Gastrocnemius medialis (tissue), 4 donors: ENCODE measurements at regions not wholly inside any gene's neighbourhood (a gene's known extent, or its start where the extent isn't known, plus 50 kb on each side); places are given as distances from the start of the nearest gene placed in this dataset.

Experiments used
- ATAC-seq, 2 donors: fragments of 150-250 bp; one replicate each; pipeline ENCODE4 v1.9.1; 2016
- DNase-seq, 2 donors: peaks; one replicate each; pipeline ENCODE4 v3.0.0-alpha.2; 2019
- H3K27ac ChIP-seq, 4 donors: fragments of 200-600 bp; sonication (generic); 1 replicate in 1 of 4; 2 replicates in 3 of 4; pipeline ENCODE4 v1.5.1; 2016 to 2018; ENCODE audit warnings: mild to moderate bottlenecking in 2 of 4, moderate library complexity in 1 of 4
- H3K27me3 ChIP-seq, 3 donors: fragments of 200-600 bp; sonication (generic) in 2 of 3; 1 replicate in 1 of 3; 2 replicates in 2 of 3; pipeline versions ENCODE4 v1.5.1 to v1.6.0; 2016 to 2019; ENCODE audit warnings: mild to moderate bottlenecking in 1 of 3, moderate library complexity in 1 of 3
- H3K36me3 ChIP-seq, 2 donors: fragments of 200-600 bp; sonication (generic) in 1 of 2; one replicate each; pipeline ENCODE4 v1.5.1; 2017 to 2018
- H3K4me1 ChIP-seq, 2 donors: fragments of 200-600 bp; sonication (generic) in 1 of 2; one replicate each; pipeline ENCODE4 v1.5.1; 2016 to 2017; ENCODE audit warnings: mild to moderate bottlenecking in 2 of 2
- H3K4me3 ChIP-seq, 4 donors: fragments of 200-600 bp; sonication (generic) in 3 of 4; 1 replicate in 1 of 4; 2 replicates in 3 of 4; pipeline ENCODE4 v1.5.1; 2016 to 2019; ENCODE audit warnings: mild to moderate bottlenecking in 2 of 4
- H3K9me3 ChIP-seq, 3 donors: fragments of 200-600 bp; sonication (generic) in 2 of 3; 1 replicate in 1 of 3; 2 replicates in 2 of 3; pipeline ENCODE4 v1.5.1; 2016 to 2019
- CTCF ChIP-seq, 5 experiments: fragments of 450-650 bp in 3 of 5; fragments of 200-600 bp in 2 of 5; sonication (generic) in 2 of 5; IDR thresholded peaks in 4 of 5; conservative IDR thresholded peaks in 1 of 5; 1 replicate in 4 of 5; 2 replicates in 1 of 5; pipeline ENCODE4 v1.5.1; 2016 to 2019; ENCODE audit warnings: antibody characterized with exemption in 5 of 5, mild to moderate bottlenecking in 3 of 5, moderate library complexity in 3 of 5
- POLR2A ChIP-seq, 2 donors: fragments of 450-650 bp; IDR thresholded peaks; one replicate each; pipeline ENCODE4 v1.6.1; 2017; ENCODE audit warnings: antibody characterized with exemption in 2 of 2, mild to moderate bottlenecking in 2 of 2, moderate library complexity in 2 of 2
- in situ Hi-C, 4 donors: fragments of 200-750 bp; cut with MboI; loops; one replicate each; pipeline versions ENCODE4 v1.15.0 to v1.8.0; 2017; ENCODE audit warnings: low sequenced_read_pairs in 4 of 4
- intact Hi-C: fragments of 100-400 bp; cut with DNase I; formaldehyde crosslinking; loops from one replicate; pipeline ENCODE4 v1.15.1; 2023; ENCODE audit warnings: low total_unique reads

- TF ChIP-seq POLR2A (IDR thresholded peaks at IDR 0.05) (no peak), CTCF (IDR thresholded peaks at IDR 0.05 in 4 of 5, conservative IDR thresholded peaks at IDR 0.05 in 1 of 5) (no peak)
Observed at GRCh38 chr12:32053881-32054624, 52.6 kb upstream of the BICD1 start.

More at GRCh38 chr12:32053881-32054624, 52.6 kb upstream of the BICD1 start:
- no peak for ATAC-seq
- Histone ChIP-seq H3K36me3 (no peaks in the 10 kb centered on the region), H3K4me3 (no peak overlapping the region), H3K4me1 (no peaks in the 10 kb centered on the region), H3K9me3 (no peaks in the 10 kb centered on the region), H3K27me3 (no peaks in the 10 kb centered on the region), H3K27ac (no peak overlapping the region)
- intact Hi-C loops, result no loop called here
- in situ Hi-C loops, result loop anchor here in 1 of 4 donors (10.0 kb wide), 1 partner anchor 241 kb away; no protein-coding TSS in a partner anchor
- no peak for DNase-seq
